OCI-LY7 (cell line): ENCODE measurements at regions not wholly inside any gene's neighbourhood (a gene's known extent, or its start where the extent isn't known, plus 50 kb on each side); places are given as distances from the start of the nearest gene placed in this dataset.

Experiments
- BruUV-seq: library from RNA; stranded (reverse); fragments of 400-500 nt; replicated peaks from 2 replicates; lab custom pipeline; 2021; lab: Mats Ljungman, UMichigan
- CTCF ChIA-PET: fragments of 300-600 bp; sonication (Branson Sonifier 250); formaldehyde crosslinking; loops from one replicate; lab custom pipeline; 2022; ENCODE audit warnings: antibody characterized with exemption; ENCODE audit not compliant: unreplicated experiment; lab: Charles Lee
- POLR2A ChIA-PET: fragments of 300-600 bp; sonication (Branson Sonifier 250); formaldehyde crosslinking; loops from one replicate; lab custom pipeline; 2022; ENCODE audit warnings: antibody characterized with exemption; lab: Charles Lee
- DNase-seq: peaks from one replicate; pipeline ENCODE4 v3.0.0-alpha.2; 2015; ENCODE audit warnings: low spot score
- H2AFZ ChIP-seq: fragments of 200-600 bp; sonication (generic), shearing (Covaris generic); 2 replicates; pipeline ENCODE4 v1.6.1; 2014; ENCODE audit warnings: mild to moderate bottlenecking, antibody characterized with exemption, low read length, moderate library complexity
- H3K27ac ChIP-seq: fragments of 200-600 bp; sonication (generic); 2 replicates; pipeline ENCODE4 v1.5.1; 2014; ENCODE audit warnings: mixed run types, low read depth, mild to moderate bottlenecking, moderate library complexity, low read length, inconsistent platforms; ENCODE audit not compliant: poor library complexity, severe bottlenecking
- H3K36me3 ChIP-seq: fragments of 200-600 bp; sonication (generic); 2 replicates; pipeline ENCODE4 v1.6.1; 2014; ENCODE audit warnings: mild to moderate bottlenecking, antibody characterized with exemption, low read length, moderate library complexity, mixed read lengths; ENCODE audit not compliant: insufficient read depth
- H3K4me1 ChIP-seq: fragments of 200-600 bp; sonication (generic); 2 replicates; pipeline ENCODE4 v1.5.1; 2014; ENCODE audit warnings: mild to moderate bottlenecking, low read length; ENCODE audit not compliant: insufficient read depth, poor library complexity, severe bottlenecking
- H3K4me2 ChIP-seq: fragments of 200-600 bp; sonication (generic); 2 replicates; pipeline ENCODE4 v1.6.1; 2014; ENCODE audit warnings: mild to moderate bottlenecking, low read length
- H3K4me3 ChIP-seq: fragments of 200-600 bp; sonication (generic); 2 replicates; pipeline ENCODE4 v1.5.1; 2014; ENCODE audit warnings: mild to moderate bottlenecking, low read depth, low read length; ENCODE audit not compliant: poor library complexity, severe bottlenecking
- H3K79me2 ChIP-seq: fragments of 200-600 bp; sonication (generic); 2 replicates; pipeline ENCODE4 v1.6.1; 2016; ENCODE audit warnings: low read depth, mild to moderate bottlenecking, low read length, moderate library complexity, mixed read lengths; ENCODE audit not compliant: insufficient read depth
- H3K9me2 ChIP-seq: fragments of 200-600 bp; sonication (generic); 2 replicates; pipeline ENCODE4 v1.6.1; 2016; ENCODE audit warnings: mild to moderate bottlenecking, low read length, mixed read lengths; ENCODE audit not compliant: insufficient read depth
- H3K9me3 ChIP-seq: fragments of 200-600 bp; sonication (generic); 2 replicates; pipeline ENCODE4 v1.6.1; 2014; ENCODE audit warnings: mild to moderate bottlenecking, mixed run types, low read length, mixed read lengths
- H4K20me1 ChIP-seq: fragments of 200-600 bp; sonication (generic); 2 replicates; pipeline ENCODE4 v1.6.1; 2014; ENCODE audit warnings: mild to moderate bottlenecking, antibody characterized with exemption, low read length, moderate library complexity, mixed read lengths; ENCODE audit not compliant: insufficient read depth
- EZH2phosphoT487 ChIP-seq: fragments of 200-600 bp; sonication (generic); IDR thresholded peaks from 2 replicates; pipeline ENCODE4 v1.6.1; 2018; ENCODE audit warnings: low read depth, borderline replicate concordance, mild to moderate bottlenecking, mixed run types, antibody characterized with exemption, low read length, moderate library complexity, mixed read lengths
- intact Hi-C: fragments of 100-400 bp; cut with micrococcal nuclease; formaldehyde crosslinking; loops from one replicate; pipeline ENCODE4 v1.10.0; 2022; ENCODE audit not compliant: unreplicated experiment
- TF ChIP-seq, protein P1 (sequence below): fragments of 200-600 bp; sonication (generic); conservative IDR thresholded peaks from 2 replicates; pipeline ENCODE4 v1.5.1; 2014; ENCODE audit warnings: mild to moderate bottlenecking, antibody characterized with exemption, low read length, moderate library complexity, mixed read lengths

DNA sequence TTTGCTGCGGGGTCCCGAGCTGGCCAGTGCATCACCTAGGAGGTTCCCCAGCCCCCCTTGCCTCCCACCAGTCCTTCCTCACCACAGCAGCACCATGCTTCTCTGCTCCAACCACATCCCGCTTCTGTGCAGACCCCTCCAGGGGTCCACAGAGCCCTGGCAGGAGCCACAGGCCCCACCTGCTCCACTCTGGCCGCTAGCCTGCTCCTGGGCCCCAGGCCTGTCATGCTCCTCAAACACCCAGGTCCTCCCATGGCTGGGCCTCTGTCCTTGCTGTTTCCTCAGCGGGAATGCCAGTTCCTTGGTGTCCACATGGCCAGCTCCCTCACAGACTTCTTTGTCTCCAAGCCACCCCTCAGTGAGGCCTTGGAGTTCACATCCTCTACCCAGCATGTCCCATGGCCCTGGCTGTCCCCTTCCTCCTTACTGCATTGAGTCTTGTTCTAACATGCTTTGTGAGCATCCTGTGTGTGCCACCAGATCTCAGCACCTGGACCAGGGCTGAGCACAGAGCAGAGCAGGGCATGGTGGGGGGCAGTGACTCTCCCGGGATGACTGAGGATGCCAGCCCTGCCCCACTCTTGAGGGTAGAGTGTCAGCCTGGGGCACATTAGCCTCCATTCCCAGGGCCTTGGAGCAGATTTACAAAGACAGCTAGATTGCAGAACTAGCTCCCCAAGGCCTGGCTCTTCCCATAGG is 201.0 kb upstream of the HS6ST1 start:
- no peak overlapping the region for H2AFZ ChIP-seq

DNA sequence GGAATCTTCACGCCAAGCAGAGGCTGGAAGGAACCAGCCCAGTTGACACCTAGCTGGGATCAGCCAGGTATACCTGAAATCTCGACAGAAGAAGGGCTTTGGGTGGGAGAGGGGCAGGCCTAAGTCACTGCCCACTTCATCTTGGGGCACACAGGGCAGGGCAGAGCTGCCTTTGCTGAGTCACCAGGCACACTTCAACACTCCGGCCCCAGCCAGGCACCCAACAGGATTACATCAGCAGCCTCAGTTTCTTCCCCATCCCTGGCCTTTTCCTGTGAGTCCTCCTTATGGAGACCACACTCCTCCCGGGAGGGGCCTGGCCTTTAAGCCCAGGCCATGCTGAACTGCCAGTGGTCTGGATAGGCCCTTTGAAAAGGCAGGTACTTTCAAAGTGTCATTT is 201.7 kb upstream of the HS6ST1 start:
- no peaks in the 10 kb centered on the region for H3K79me2 ChIP-seq
- no peaks in the 10 kb centered on the region for H3K9me3 ChIP-seq
- H3K9me2 ChIP-seq: no peaks in the 10 kb centered on the region
- no peaks in the 10 kb centered on the region for H3K36me3 ChIP-seq
- CTCF ChIA-PET: no interaction called here
- H4K20me1 ChIP-seq: no peaks in the 10 kb centered on the region
- POLR2A ChIA-PET: no interaction called here
- no peak overlapping the region for H3K27ac ChIP-seq
- TF ChIP-seq, protein P1, sequence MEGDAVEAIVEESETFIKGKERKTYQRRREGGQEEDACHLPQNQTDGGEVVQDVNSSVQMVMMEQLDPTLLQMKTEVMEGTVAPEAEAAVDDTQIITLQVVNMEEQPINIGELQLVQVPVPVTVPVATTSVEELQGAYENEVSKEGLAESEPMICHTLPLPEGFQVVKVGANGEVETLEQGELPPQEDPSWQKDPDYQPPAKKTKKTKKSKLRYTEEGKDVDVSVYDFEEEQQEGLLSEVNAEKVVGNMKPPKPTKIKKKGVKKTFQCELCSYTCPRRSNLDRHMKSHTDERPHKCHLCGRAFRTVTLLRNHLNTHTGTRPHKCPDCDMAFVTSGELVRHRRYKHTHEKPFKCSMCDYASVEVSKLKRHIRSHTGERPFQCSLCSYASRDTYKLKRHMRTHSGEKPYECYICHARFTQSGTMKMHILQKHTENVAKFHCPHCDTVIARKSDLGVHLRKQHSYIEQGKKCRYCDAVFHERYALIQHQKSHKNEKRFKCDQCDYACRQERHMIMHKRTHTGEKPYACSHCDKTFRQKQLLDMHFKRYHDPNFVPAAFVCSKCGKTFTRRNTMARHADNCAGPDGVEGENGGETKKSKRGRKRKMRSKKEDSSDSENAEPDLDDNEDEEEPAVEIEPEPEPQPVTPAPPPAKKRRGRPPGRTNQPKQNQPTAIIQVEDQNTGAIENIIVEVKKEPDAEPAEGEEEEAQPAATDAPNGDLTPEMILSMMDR: no peak
- TF ChIP-seq EZH2phosphoT487: no peak
- H3K4me3 ChIP-seq: no peak overlapping the region
- no peak overlapping the region for H3K4me2 ChIP-seq
- BruUV-seq: no TSS peak
- no peak overlapping the region for H2AFZ ChIP-seq
- intact Hi-C loops: no loop called here
- no peak for DNase-seq
- no peaks in the 10 kb centered on the region for H3K4me1 ChIP-seq

More for the DNA sequence above, 201.0 kb upstream of the HS6ST1 start:
- no peaks in the 10 kb centered on the region for H3K4me1 ChIP-seq
- intact Hi-C loops: no loop called here
- H3K27ac ChIP-seq: no peak overlapping the region
- H3K36me3 ChIP-seq: no peaks in the 10 kb centered on the region
- no TSS peak for BruUV-seq
- CTCF ChIA-PET: no interaction called here
- DNase-seq: no peak
- no peak for TF ChIP-seq EZH2phosphoT487
- TF ChIP-seq, protein P1: no peak
- H4K20me1 ChIP-seq: no peaks in the 10 kb centered on the region
- POLR2A ChIA-PET: no interaction called here
- H3K9me2 ChIP-seq: no peaks in the 10 kb centered on the region
- H3K9me3 ChIP-seq: no peaks in the 10 kb centered on the region
- H3K79me2 ChIP-seq: no peaks in the 10 kb centered on the region
- H3K4me2 ChIP-seq: no peak overlapping the region
- no peak overlapping the region for H3K4me3 ChIP-seq

DNA sequence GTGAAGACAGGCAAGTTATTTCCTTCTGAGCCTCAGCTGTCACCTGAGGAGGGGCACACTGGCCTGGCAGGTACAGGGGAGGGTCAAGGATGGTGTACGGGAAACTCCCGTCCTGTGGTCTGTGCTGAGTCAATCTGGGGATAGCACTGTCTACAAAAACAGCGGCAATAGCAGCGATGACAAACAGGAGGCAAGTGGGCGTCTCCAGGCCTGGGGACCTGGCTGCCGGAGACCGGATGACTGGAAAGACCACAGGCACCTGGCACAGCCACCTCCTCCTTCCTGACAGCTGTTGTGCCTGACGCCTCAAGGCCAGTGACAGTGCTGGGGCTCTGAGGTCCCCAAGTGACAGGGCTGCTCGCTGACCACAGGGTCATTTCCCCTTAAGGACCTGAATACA is 202.1 kb upstream of the HS6ST1 start:
- Histone ChIP-seq H3K9me2 (no peaks in the 10 kb centered on the region), H3K4me1 (no peaks in the 10 kb centered on the region), H3K36me3 (no peaks in the 10 kb centered on the region), H2AFZ (no peak overlapping the region), H3K27ac (no peak overlapping the region), H3K4me2 (no peak overlapping the region), H3K79me2 (no peaks in the 10 kb centered on the region), H4K20me1 (no peaks in the 10 kb centered on the region), H3K4me3 (no peak overlapping the region), H3K9me3 (no peaks in the 10 kb centered on the region)
- POLR2A ChIA-PET: no interaction called here
- no TSS peak for BruUV-seq
- TF ChIP-seq EZH2phosphoT487: no peak
- TF ChIP-seq, protein P1: no peak
- no peak for DNase-seq
- CTCF ChIA-PET: no interaction called here
- intact Hi-C loops: no loop called here
